H1 (cell line): ENCODE measurements at regions not wholly inside any gene's neighbourhood (a gene's known extent, or its start where the extent isn't known, plus 50 kb on each side); places are given as distances from the start of the nearest gene placed in this dataset.

ENCODE experiments used
- ASH2L ChIP-seq: fragments of 200-600, 300-600 bp; sonication (generic); IDR thresholded peaks from one replicate; pipeline ENCODE4 v1.7.1; 2017; ENCODE audit warnings: low read length
- BRCA1 ChIP-seq: IDR thresholded peaks from 2 replicates; pipeline ENCODE4 v1.6.1; 2012; ENCODE audit warnings: low read depth, low read length, improper control_type of control experiment
- FOSL1 ChIP-seq: IDR thresholded peaks from 2 replicates; pipeline ENCODE4 v1.6.1; 2011; ENCODE audit warnings: mild to moderate bottlenecking, low read depth, low read length, moderate library complexity; ENCODE audit not compliant: insufficient read depth
- RAD21 ChIP-seq, 2 experiments: IDR thresholded peaks in 1 of 2; conservative IDR thresholded peaks in 1 of 2; 2 replicates each; pipeline ENCODE4 v1.6.1; 2011; ENCODE audit warnings: low read depth in 2 of 2, low read length in 2 of 2, improper control_type of control experiment in 1 of 2, inconsistent platforms in 1 of 2, mild to moderate bottlenecking in 1 of 2, moderate library complexity in 1 of 2
- RBBP5 ChIP-seq: IDR thresholded peaks from 2 replicates; pipeline ENCODE4 v1.7.1; 2012; ENCODE audit warnings: low read depth, mild to moderate bottlenecking, inconsistent platforms, low read length, moderate library complexity, borderline replicate concordance
- TEAD4 ChIP-seq: IDR thresholded peaks from 2 replicates; pipeline ENCODE4 v1.6.1; 2012; ENCODE audit warnings: low read depth, low read length, inconsistent platforms, mixed read lengths

DNA sequence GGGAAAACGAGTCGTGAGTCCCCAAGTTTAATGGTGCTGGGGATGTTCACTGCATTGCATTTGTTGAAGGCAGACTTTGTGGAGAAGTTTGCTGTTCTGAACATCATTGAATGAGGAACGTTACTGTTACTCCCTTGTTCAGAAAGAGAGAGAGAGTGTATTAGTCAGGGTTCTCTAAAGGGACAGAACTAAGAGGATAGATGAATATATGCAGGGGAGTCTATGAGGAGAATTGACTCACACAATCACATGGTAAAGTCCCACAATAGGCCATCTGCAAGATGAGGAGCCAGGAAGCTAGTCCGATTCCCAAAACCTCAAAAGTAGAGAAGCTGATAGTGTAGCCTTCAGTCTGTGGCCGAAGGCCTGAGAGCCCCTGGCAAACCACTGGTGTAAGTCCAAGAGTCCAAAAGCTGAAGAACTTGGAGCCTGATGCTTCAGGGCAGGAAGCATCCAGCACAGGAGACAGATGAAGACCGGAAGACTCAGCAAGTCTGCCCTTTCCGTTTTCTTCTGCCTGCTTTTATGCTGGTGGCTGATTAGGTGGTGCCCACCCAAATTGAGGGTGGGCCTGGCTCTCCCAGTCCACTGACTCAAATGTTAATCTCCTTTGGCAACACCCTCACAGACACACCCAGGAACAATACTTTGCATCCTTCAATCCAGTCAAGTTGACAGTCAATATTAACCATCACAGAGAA lies 223.5 kb upstream of the PCSK2 start (continued):
- TF ChIP-seq BRCA1: no peak
- TF ChIP-seq ASH2L: no peak
- TF ChIP-seq RAD21 (IDR thresholded peaks at IDR 0.05 in 1 of 2, conservative IDR thresholded peaks at IDR 0.05 in 1 of 2; ENCODE audit: low read depth in 2 of 2, low read length in 2 of 2): no peak
- TF ChIP-seq TEAD4: no peak
- TF ChIP-seq FOSL1: no peak
- no peak for TF ChIP-seq RBBP5
